HG03571 (cell line): ENCODE measurements at regions not wholly inside any gene's neighbourhood (a gene's known extent, or its start where the extent isn't known, plus 50 kb on each side); places are given as distances from the start of the nearest gene placed in this dataset.

ENCODE experiments used
- ATAC-seq: cut with Tn5 transposase; IDR thresholded peaks from one replicate; pipeline ENCODE4 v1.9.1; 2021; ENCODE audit not compliant: unreplicated experiment

DNA sequence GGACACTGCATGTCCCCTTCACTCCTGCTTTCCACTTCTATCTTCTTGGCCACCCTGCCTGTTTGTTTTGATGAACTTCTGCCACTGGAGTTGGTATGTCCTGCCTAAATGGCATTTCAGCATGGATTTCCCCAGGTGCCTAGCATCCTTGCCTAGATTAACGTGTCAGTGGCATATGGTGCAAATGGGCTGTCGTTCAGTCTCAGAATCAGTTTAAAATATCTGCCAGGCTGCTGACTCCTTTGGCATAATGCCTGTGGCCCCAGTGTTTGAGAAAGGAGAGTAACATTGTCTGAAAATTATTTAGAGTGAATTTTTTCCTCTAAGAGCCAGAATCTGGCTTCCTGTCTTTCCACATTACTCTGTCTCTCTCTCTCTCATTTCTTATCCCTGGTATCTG, 64.9 kb upstream of the BARHL2 start:
- ATAC-seq, result no peak

DNA sequence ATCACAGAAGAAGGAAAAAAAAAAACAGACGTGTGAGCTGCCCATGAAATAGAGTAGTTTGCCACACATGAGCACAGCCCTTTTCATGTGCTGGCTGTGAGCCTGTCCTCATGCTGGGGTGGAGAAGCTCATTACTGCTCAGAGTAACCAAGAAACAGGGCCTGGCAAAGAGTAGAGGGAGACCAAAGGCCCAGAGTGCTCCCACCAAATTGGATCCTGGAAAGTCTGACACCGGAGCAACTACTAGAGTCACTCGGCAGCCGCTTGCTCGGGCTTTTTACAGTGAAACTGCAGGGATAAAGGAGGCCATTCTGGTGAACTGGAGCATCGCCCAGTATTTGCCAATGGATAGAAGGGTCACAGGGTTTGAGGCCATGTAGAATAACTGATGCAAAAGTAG, 64.4 kb upstream of the BARHL2 start:
- no peak for ATAC-seq

DNA sequence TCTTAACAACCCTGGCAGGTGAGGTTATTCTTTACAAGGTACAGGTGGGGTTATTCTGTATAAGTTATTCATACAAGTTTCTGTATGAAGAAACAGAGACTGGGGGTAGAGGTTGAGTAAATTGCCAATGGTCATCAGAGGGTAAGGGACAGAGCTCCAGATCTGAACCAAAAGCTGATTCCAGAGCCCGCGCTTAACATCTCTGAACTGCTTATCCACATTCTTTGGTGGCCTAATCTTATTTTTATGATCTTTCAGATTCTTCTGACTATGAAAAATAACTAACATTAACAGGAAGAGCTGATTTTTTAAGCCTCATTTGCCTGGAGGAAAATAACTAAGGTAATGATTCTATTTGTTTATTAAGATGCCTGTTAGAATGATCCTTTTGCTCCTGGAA, 63.9 kb upstream of the BARHL2 start:
- ATAC-seq, result no peak

DNA sequence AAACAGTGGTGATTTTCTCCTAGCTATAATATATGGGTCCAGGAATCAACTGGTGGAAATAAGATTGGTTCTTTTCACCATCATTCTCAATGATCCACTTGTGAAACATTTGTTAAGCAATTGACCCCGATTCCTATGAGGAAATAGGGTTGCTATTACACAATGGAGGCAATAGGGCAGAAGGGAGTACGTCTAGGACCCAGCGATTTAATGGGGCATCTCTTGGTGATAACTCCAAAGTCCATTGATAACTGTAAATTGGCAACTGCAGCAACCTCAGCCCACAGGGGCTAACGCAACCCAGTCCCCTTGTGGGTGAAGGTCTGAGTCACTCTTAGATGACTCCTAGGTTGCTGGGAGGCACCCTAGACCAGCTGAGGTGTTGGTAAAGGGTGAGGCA, 62.5 kb upstream of the BARHL2 start:
- no peak for ATAC-seq

DNA sequence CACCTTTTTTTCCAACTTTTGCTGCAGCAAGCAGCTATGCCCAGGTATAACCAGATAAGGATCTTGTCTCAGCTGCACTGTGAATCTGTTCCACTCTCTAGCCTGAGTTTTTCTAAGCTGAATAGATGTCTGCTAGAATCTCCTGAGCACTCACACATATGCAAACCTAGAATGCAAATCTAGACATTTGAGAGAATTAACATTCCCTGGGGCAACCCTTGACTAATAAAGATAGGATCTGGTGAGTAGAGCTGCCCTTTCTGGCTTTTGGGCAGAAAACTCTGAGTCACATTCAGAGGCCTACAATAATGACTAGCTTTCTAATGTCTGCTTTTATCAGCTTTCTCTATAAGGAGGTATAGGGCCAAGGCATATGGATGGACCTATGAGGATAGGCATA, 61.4 kb upstream of the BARHL2 start:
- ATAC-seq, result no peak

DNA sequence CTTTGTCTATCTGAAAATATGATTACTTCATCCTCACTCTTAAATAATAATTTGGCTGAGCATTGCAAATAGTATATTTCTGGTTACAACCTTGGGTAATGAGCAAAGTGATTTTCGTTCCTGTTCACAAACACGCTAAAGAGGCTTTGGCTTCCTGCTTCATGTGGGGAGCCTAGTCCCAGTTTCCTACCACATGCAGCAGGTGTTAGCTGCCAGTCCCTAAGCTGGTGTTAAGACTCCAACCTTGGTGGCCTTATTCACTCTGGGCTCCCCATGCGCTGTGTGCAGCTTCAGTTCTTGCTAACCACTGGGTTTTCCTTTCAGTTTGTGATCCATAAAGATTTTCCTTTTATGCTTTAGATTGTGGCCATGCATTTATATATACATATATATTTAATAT, 56.7 kb upstream of the BARHL2 start:
- ATAC-seq, result no peak

DNA sequence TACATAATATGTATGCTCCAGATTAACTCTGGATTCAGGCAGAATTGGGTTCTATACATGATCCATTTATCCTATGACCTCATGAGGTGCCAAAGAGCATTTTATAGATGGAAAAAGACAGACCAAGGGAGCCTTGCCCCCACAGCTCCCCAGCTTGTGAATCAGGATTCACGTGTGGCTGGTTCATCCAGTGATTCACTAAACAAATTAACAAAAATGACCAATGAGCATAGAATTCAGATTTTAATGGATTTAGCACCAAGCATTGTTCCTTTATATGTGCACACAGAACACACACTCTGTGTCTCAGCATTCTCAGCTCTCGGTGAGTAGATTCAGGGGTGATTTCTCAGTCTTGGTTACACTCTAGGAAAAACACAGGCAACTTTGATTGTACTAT, 51.7 kb upstream of the BARHL2 start:
- no peak for ATAC-seq

DNA sequence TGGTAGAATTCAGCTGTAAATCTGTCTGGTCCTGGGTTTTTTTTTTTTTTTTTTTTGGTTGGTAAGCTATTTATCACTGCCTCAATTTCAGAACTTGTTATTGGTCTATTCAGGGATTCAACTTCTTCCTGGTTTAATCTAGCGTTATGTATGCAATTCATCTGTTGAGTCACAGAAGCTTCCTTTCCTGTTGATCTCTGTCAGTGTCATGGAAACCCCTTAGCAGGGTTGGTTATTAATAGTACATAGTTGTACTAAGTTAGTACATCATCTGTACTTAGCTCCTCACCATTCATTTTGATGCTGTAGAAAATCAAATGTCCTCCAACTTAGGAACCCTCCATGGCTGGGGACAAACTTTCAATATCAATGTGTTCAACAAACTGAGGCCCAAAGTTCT, 51.0 kb upstream of the BARHL2 start:
- no peak for ATAC-seq
